IMR-90 (cell line): ENCODE measurements at regions not wholly inside any gene's neighbourhood (a gene's known extent, or its start where the extent isn't known, plus 50 kb on each side); places are given as distances from the start of the nearest gene placed in this dataset.

Experiments
- ATAC-seq: fragments of 200-7000 bp; cut with Tn5 transposase; 2 replicates; pipeline ENCODE4 v1.9.1; 2020; ENCODE audit warnings: low read depth, mild to moderate bottlenecking, moderate library complexity
- BruUV-seq: library from RNA; stranded (reverse); fragments of 400-500 nt; replicated peaks from 2 replicates; lab custom pipeline; 2021; lab: Mats Ljungman, UMichigan
- CTCF ChIA-PET: fragments of 300-600 bp; formaldehyde crosslinking; extraction: SDS; loops from one replicate; lab custom pipeline; 2021; ENCODE audit warnings: antibody characterized with exemption; lab: Yijun Ruan, JAX
- POLR2A ChIA-PET: fragments of 300-600 bp; sonication (Branson Sonifier 250); formaldehyde crosslinking; loops from one replicate; lab custom pipeline; 2022; ENCODE audit warnings: antibody characterized with exemption; ENCODE audit not compliant: unreplicated experiment; lab: Charles Lee
- DNase-seq: peaks from one replicate; pipeline ENCODE4 v3.0.0; 2013
- H2AFZ ChIP-seq: replicated peaks from 2 replicates; pipeline ENCODE3; 2013; ENCODE audit warnings: low read length, mild to moderate bottlenecking; ENCODE audit not compliant: poor library complexity
- H2AK5ac ChIP-seq: 2 replicates; pipeline ENCODE4 v1.6.1; 2013; ENCODE audit warnings: low read depth, low read length, inconsistent platforms
- H2AK9ac ChIP-seq: replicated peaks from 2 replicates; pipeline ENCODE3; 2013; ENCODE audit warnings: mild to moderate bottlenecking, low read depth, low read length, moderate library complexity; ENCODE audit not compliant: poor library complexity
- H2BK120ac ChIP-seq: 2 replicates; pipeline ENCODE4 v1.6.1; 2013; ENCODE audit warnings: low read depth, low read length, inconsistent platforms
- H2BK15ac ChIP-seq: 3 replicates; pipeline ENCODE4 v1.6.1; 2013; ENCODE audit warnings: low read depth, low read length, inconsistent platforms
- H2BK20ac ChIP-seq: 2 replicates; pipeline ENCODE4 v1.6.1; 2013; ENCODE audit warnings: low read depth, mild to moderate bottlenecking, inconsistent platforms, low read length, moderate library complexity
- H2BK5ac ChIP-seq: 2 replicates; pipeline ENCODE4 v1.6.1; 2013; ENCODE audit warnings: mild to moderate bottlenecking, low read depth, low read length, inconsistent platforms; ENCODE audit not compliant: poor library complexity, severe bottlenecking
- H3K14ac ChIP-seq: replicated peaks from 2 replicates; pipeline ENCODE4 v1.6.1; 2013; ENCODE audit warnings: low read depth, low read length, inconsistent platforms
- H3K18ac ChIP-seq: 2 replicates; pipeline ENCODE4 v1.6.1; 2013; ENCODE audit warnings: low read depth, low read length, control low read depth
- H3K23ac ChIP-seq: 2 replicates; pipeline ENCODE4 v1.6.1; 2013; ENCODE audit warnings: low read depth, low read length, inconsistent platforms
- H3K27ac ChIP-seq: 2 replicates; pipeline ENCODE4 v1.5.1; 2013; ENCODE audit warnings: mild to moderate bottlenecking, control low read depth, low read length; ENCODE audit not compliant: insufficient read depth
- H3K27me3 ChIP-seq: 2 replicates; pipeline ENCODE4 v1.6.1; 2013; ENCODE audit warnings: low read length; ENCODE audit not compliant: control insufficient read depth, insufficient read depth
- H3K36me3 ChIP-seq: 2 replicates; pipeline ENCODE4 v1.6.1; 2013; ENCODE audit warnings: low read length, mixed read lengths; ENCODE audit not compliant: control insufficient read depth, insufficient read depth
- H3K4ac ChIP-seq: 2 replicates; pipeline ENCODE4 v1.6.1; 2013; ENCODE audit warnings: low read depth, low read length, inconsistent platforms
- H3K4me1 ChIP-seq: 2 replicates; pipeline ENCODE4 v1.6.1; 2013; ENCODE audit warnings: low read length, mixed read lengths; ENCODE audit not compliant: control insufficient read depth, insufficient read depth
- H3K4me2 ChIP-seq: 2 replicates; pipeline ENCODE4 v1.6.1; 2013; ENCODE audit warnings: low read depth, mild to moderate bottlenecking, control low read depth, low read length, moderate library complexity
- H3K4me3 ChIP-seq: 2 replicates; pipeline ENCODE4 v1.5.1; 2013; ENCODE audit warnings: low read depth, mild to moderate bottlenecking, control low read depth, low read length, moderate library complexity; ENCODE audit not compliant: insufficient read depth
- H3K56ac ChIP-seq: 2 replicates; pipeline ENCODE4 v1.6.1; 2013; ENCODE audit warnings: low read length, inconsistent platforms; ENCODE audit not compliant: insufficient read depth; ENCODE audit errors: extremely low read depth
- H3K79me1 ChIP-seq, 2 experiments: 2 replicates each; pipeline ENCODE4 v1.6.1; 2013; ENCODE audit warnings: low read length in 2 of 2, inconsistent platforms in 1 of 2, low read depth in 1 of 2
- H3K9ac ChIP-seq: 2 replicates; pipeline ENCODE4 v1.6.1; 2013; ENCODE audit warnings: low read depth, low read length, control low read depth
- H3K9me1 ChIP-seq: 2 replicates; pipeline ENCODE4 v1.6.1; 2013; ENCODE audit warnings: low read length, inconsistent platforms; ENCODE audit not compliant: insufficient read depth
- H3K9me3 ChIP-seq: 2 replicates; pipeline ENCODE4 v1.6.1; 2013; ENCODE audit warnings: low read length; ENCODE audit not compliant: control insufficient read depth, insufficient read depth
- H4K20me1 ChIP-seq: 2 replicates; pipeline ENCODE4 v1.6.1; 2013; ENCODE audit warnings: low read length, inconsistent platforms; ENCODE audit not compliant: insufficient read depth
- H4K5ac ChIP-seq: 2 replicates; pipeline ENCODE4 v1.6.1; 2013; ENCODE audit warnings: mild to moderate bottlenecking, low read depth, low read length, control low read depth
- H4K8ac ChIP-seq, 2 experiments: 2 replicates each; pipeline ENCODE4 v1.6.1; 2013; ENCODE audit warnings: low read depth in 2 of 2, low read length in 2 of 2, control low read depth in 1 of 2, inconsistent platforms in 1 of 2
- H4K91ac ChIP-seq: 2 replicates; pipeline ENCODE4 v1.6.1; 2013; ENCODE audit warnings: low read depth, low read length, inconsistent platforms; ENCODE audit not compliant: insufficient read depth
- BHLHE40 ChIP-seq: fragments of 150-350 bp; IDR thresholded peaks from 2 replicates; pipeline ENCODE4 v1.6.1; 2016; ENCODE audit warnings: mild to moderate bottlenecking, low read depth, low read length
- CHD1 ChIP-seq: IDR thresholded peaks from 2 replicates; pipeline ENCODE4 v1.6.1; 2012; ENCODE audit warnings: low read depth, low read length, improper control_type of control experiment
- CTCF ChIP-seq: conservative IDR thresholded peaks from 2 replicates; pipeline ENCODE4 v1.5.1; 2012; ENCODE audit warnings: mild to moderate bottlenecking, low read depth, low read length, improper control_type of control experiment
- ELK1 ChIP-seq: fragments of 150-350 bp; IDR thresholded peaks from 2 replicates; pipeline ENCODE4 v1.6.1; 2016; ENCODE audit warnings: low read depth, mild to moderate bottlenecking, low read length, moderate library complexity, borderline replicate concordance
- FOS ChIP-seq: fragments of 150-350 bp; IDR thresholded peaks from 2 replicates; pipeline ENCODE4 v1.6.1; 2016; ENCODE audit warnings: low read depth, low read length
- MAFK ChIP-seq: IDR thresholded peaks from 2 replicates; pipeline ENCODE4 v1.6.1; 2012; ENCODE audit warnings: low read depth, low read length, improper control_type of control experiment
- MXI1 ChIP-seq: IDR thresholded peaks from 2 replicates; pipeline ENCODE4 v1.6.1; 2012; ENCODE audit warnings: low read depth, mild to moderate bottlenecking, low read length, moderate library complexity, borderline replicate concordance
- NFE2L2 ChIP-seq: fragments of 150-350 bp; IDR thresholded peaks from 2 replicates; pipeline ENCODE4 v1.6.1; 2016; ENCODE audit warnings: low read depth, mild to moderate bottlenecking, low read length
- POLR2A ChIP-seq: IDR thresholded peaks from 2 replicates; pipeline ENCODE4 v1.6.1; 2012; ENCODE audit warnings: mild to moderate bottlenecking, low read depth, low read length
- RAD21 ChIP-seq: IDR thresholded peaks from 2 replicates; pipeline ENCODE4 v1.6.1; 2012; ENCODE audit warnings: low read length, improper control_type of control experiment
- RCOR1 ChIP-seq: IDR thresholded peaks from 2 replicates; pipeline ENCODE4 v1.6.1; 2012; ENCODE audit warnings: mild to moderate bottlenecking, low read length, improper control_type of control experiment; ENCODE audit not compliant: insufficient replicate concordance
- RFX5 ChIP-seq: IDR thresholded peaks from 2 replicates; pipeline ENCODE4 v1.8.0; 2012; ENCODE audit warnings: low read depth, mild to moderate bottlenecking, low read length, moderate library complexity
- SMC3 ChIP-seq: fragments of 150-350 bp; IDR thresholded peaks from 2 replicates; pipeline ENCODE4 v1.6.1; 2016; ENCODE audit warnings: low read depth, mild to moderate bottlenecking, antibody characterized with exemption, low read length, moderate library complexity
- USF2 ChIP-seq: fragments of 150-350 bp; IDR thresholded peaks from 2 replicates; pipeline ENCODE4 v1.6.1; 2017; ENCODE audit warnings: mild to moderate bottlenecking, antibody characterized with exemption, low read length, low read depth
- WGBS, 2 experiments: methylation state at CpG; one replicate each; pipeline versions ENCODE4 v1.1.5 to v1.1.7; 2013; ENCODE audit warnings: missing lambda C conversion rate in 2 of 2; ENCODE audit not compliant: insufficient read length in 1 of 2; ENCODE audit errors: extremely low coverage in 2 of 2; 5-methylcytosine and 5-hydroxymethylcytosine counted together
- dilution Hi-C: fragments of 300-500 bp; cut with HindIII; formaldehyde crosslinking; loops from one replicate; pipeline ENCODE4 v1.14.3; 2018; ENCODE audit warnings: low sequenced_read_pairs; ENCODE audit not compliant: unreplicated experiment
- in situ Hi-C: fragments of 300-500 bp; cut with MboI; formaldehyde crosslinking; loops from 3 replicates; pipeline ENCODE4 v1.14.3; 2019; ENCODE audit warnings: low sequenced_read_pairs, inconsistent platforms, mixed read lengths
- intact Hi-C: fragments of 100-400 bp; cut with micrococcal nuclease; formaldehyde crosslinking; loops from 2 replicates; pipeline ENCODE4 v1.10.0; 2022

- Histone ChIP-seq H2BK5ac (no peak overlapping the region), H3K23ac (no peak overlapping the region), H3K27ac (no peak overlapping the region), H2BK20ac (no peak overlapping the region), H4K5ac (no peak overlapping the region), H3K4me3 (no peak overlapping the region), H2AK9ac (no peak overlapping the region), H4K8ac (no peak overlapping the region), H3K4me2 (no peak overlapping the region), H4K91ac (no peak overlapping the region), H3K27me3 (peaks cover 11% of the 10 kb centered on the region), H2BK15ac (no peak overlapping the region), H3K14ac (no peak overlapping the region), H3K56ac (no peak overlapping the region), H4K20me1 (no peaks in the 10 kb centered on the region), H3K79me1 (no peaks in the 10 kb centered on the region), H3K9ac (no peak overlapping the region), H2AK5ac (no peak overlapping the region), H2AFZ (no peak overlapping the region), H3K9me3 (no peaks in the 10 kb centered on the region), H3K4ac (no peak overlapping the region), H3K18ac (no peak overlapping the region), H3K4me1 (no peaks in the 10 kb centered on the region), H2BK120ac (no peak overlapping the region), H3K9me1 (no peaks in the 10 kb centered on the region), H3K36me3 (no peaks in the 10 kb centered on the region)
- BruUV-seq = no TSS peak
- TF ChIP-seq MXI1 (no peak), MAFK (no peak), RFX5 (no peak), SMC3 (no peak), POLR2A (no peak), RCOR1 (no peak), CTCF (no peak), BHLHE40 (no peak), ELK1 (no peak), NFE2L2 (no peak), CHD1 (no peak), USF2 (no peak), RAD21 (no peak), FOS (no peak)
- WGBS, 2 experiments = no CpG with 5 or more reads among the region's 1 CpG
- in situ Hi-C loops = no loop called here
- DNase-seq = no peak
- dilution Hi-C loops = no loop called here
- intact Hi-C loops = no loop called here
- ChIA-PET CTCF (no interaction called here), POLR2A (no interaction called here)
- no peak for ATAC-seq
Observed at GRCh38 chr18:22778996-22779395, 154.1 kb upstream of the RBBP8 start.
